Astrocyte (in vitro differentiated cells and primary cell): ENCODE measurements at regions not wholly inside any gene's neighbourhood (a gene's known extent, or its start where the extent isn't known, plus 50 kb on each side); places are given as distances from the start of the nearest gene placed in this dataset.

Experiments
- EZH2 ChIP-seq: IDR thresholded peaks from 2 replicates; pipeline ENCODE4 v1.6.1; 2012; ENCODE audit warnings: mild to moderate bottlenecking, low read length, inconsistent platforms; ENCODE audit not compliant: insufficient read depth
- TF ChIP-seq, protein P1 (sequence below): IDR thresholded peaks from 2 replicates; pipeline ENCODE4 v1.5.1; 2011; ENCODE audit warnings: low read depth, mild to moderate bottlenecking, inconsistent platforms, low read length, moderate library complexity; ENCODE audit not compliant: insufficient read depth

DNA sequence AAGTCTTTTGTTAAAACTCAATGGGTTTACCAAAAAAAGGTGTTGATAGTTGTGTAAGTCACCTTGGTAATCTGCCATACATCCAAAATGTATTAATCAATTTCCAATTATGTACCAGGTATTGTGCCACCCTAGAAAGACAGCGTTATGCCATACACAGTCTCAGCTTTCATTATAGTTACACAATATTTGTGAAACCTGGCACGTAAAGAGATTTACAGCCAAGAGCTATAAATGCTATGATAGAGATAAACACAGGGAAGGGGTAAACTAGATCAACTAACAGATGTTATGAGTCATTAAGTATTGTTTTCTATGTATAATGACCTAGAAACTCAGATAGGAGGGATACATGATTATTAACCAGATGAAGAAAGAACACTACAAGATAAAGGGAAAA, 725.6 kb upstream of the SLITRK5 start:
- TF ChIP-seq, protein P1, sequence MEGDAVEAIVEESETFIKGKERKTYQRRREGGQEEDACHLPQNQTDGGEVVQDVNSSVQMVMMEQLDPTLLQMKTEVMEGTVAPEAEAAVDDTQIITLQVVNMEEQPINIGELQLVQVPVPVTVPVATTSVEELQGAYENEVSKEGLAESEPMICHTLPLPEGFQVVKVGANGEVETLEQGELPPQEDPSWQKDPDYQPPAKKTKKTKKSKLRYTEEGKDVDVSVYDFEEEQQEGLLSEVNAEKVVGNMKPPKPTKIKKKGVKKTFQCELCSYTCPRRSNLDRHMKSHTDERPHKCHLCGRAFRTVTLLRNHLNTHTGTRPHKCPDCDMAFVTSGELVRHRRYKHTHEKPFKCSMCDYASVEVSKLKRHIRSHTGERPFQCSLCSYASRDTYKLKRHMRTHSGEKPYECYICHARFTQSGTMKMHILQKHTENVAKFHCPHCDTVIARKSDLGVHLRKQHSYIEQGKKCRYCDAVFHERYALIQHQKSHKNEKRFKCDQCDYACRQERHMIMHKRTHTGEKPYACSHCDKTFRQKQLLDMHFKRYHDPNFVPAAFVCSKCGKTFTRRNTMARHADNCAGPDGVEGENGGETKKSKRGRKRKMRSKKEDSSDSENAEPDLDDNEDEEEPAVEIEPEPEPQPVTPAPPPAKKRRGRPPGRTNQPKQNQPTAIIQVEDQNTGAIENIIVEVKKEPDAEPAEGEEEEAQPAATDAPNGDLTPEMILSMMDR: no peak
- TF ChIP-seq EZH2: no peak
